Right lobe of liver (tissue), 4 donors: ENCODE measurements at regions not wholly inside any gene's neighbourhood (a gene's known extent, or its start where the extent isn't known, plus 50 kb on each side); places are given as distances from the start of the nearest gene placed in this dataset.

ENCODE experiments used
- CTCF ChIP-seq, 4 donors: fragments of 200-600 bp in 3 of 4; fragments of 450-650 bp in 1 of 4; IDR thresholded peaks; one replicate each; pipeline versions ENCODE4 v1.5.1 to v1.8.0; 2016 to 2022; ENCODE audit warnings: antibody characterized with exemption in 4 of 4, mild to moderate bottlenecking in 2 of 4
- POLR2A ChIP-seq: fragments of 450-650 bp; IDR thresholded peaks from one replicate; pipeline ENCODE4 v1.6.1; 2017; ENCODE audit warnings: antibody characterized with exemption, mild to moderate bottlenecking
- donor health status: DM: no; HTN: no; CAD: no.
- donor health status: DM: no; HTN: no; CAD: no.
- donor health status: DM: no; HTN: yes; CAD: no.

- no peak for TF ChIP-seq CTCF (IDR thresholded peaks at IDR 0.05)
- TF ChIP-seq POLR2A, result no peak
Measured at GRCh38 chr5:116626272-116626723, 51.7 kb upstream of the SEMA6A start.
